OCI-LY7 (cell line): ENCODE measurements at regions not wholly inside any gene's neighbourhood (a gene's known extent, or its start where the extent isn't known, plus 50 kb on each side); places are given as distances from the start of the nearest gene placed in this dataset.

Source experiments
- CTCF ChIP-seq: fragments of 200-600 bp; sonication (generic); conservative IDR thresholded peaks from 2 replicates; pipeline ENCODE4 v1.5.1; 2014; ENCODE audit warnings: mild to moderate bottlenecking, antibody characterized with exemption, low read length, moderate library complexity, mixed read lengths
- EZH2phosphoT487 ChIP-seq: fragments of 200-600 bp; sonication (generic); IDR thresholded peaks from 2 replicates; pipeline ENCODE4 v1.6.1; 2018; ENCODE audit warnings: low read depth, borderline replicate concordance, mild to moderate bottlenecking, mixed run types, antibody characterized with exemption, low read length, moderate library complexity, mixed read lengths

DNA sequence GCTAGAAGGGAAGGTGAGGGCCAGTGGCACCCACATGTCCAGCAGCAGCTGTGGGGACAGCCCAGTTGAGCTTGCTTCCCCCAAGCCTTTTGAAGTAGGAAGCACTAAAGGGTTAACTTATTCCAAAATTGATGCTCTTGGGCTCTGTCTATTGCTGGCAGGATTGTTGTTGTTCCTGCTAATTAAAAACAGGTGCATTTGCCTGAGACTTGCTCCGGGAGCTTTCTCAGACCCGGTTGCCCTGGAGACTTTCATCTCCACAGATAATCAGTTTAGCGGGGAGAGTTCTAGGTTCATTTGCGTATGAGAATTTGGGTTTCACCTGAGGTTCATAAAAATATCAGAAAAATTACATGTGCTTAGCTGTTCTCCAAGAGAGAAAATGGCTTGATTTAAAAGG, 277.3 kb downstream of the LRATD1 start:
- TF ChIP-seq CTCF (no peak), EZH2phosphoT487 (no peak)
